GM21515 (cell line): ENCODE measurements at regions not wholly inside any gene's neighbourhood (a gene's known extent, or its start where the extent isn't known, plus 50 kb on each side); places are given as distances from the start of the nearest gene placed in this dataset.

Experiments used
- ATAC-seq: cut with Tn5 transposase; IDR thresholded peaks from one replicate; pipeline ENCODE4 v1.9.1; 2021; ENCODE audit not compliant: unreplicated experiment

DNA sequence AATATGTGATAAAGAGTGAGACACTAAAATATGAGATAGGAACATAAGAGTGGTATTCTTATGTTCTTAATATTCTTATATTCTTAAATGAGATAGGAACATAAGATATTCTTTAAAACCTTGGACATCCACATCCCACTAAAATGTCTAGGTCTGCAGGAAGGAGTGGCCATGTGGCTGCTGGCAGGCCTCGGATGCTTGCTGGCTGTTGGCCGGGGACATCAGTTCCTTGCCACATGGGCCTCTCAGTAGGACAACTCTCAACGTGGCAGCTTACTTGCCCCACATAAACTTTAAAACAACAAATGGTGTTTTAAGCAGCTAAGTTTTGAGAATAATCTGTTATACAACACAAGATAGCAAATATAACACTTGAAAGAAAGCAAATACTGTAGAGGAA lies 240.1 kb downstream of the CASP12 start:
- no peak for ATAC-seq

GRCh38 chr11:104657083-104657482 lies 241.2 kb downstream of the CASP12 start:
- ATAC-seq: no peak

DNA sequence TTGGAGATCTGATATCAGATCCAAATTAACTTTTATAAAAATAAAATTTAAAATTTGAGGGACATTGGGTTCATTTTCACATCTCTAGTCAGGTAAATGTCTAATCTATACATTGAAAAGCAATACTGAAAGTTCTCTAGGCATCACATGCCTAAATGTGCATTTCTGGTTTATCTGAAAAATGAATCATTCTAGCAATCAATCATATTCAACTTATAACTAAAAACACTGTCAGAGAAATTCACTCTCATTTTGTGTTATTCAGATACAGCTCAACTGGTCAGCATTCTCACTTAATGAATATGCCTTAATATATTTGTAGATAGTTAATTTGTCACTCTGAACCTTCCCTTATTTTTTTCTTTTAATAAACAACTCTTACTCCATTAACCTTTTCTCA lies 243.2 kb downstream of the CASP12 start:
- ATAC-seq: no peak

GRCh38 chr11:104654181-104654813 lies 244.0 kb downstream of the CASP12 start:
- ATAC-seq: no peak

GRCh38 chr11:104653407-104653806 lies 244.9 kb downstream of the CASP12 start:
- ATAC-seq: no peak

GRCh38 chr11:104652996-104653395 lies 245.3 kb downstream of the CASP12 start:
- ATAC-seq: no peak

GRCh38 chr11:104650234-104650633 lies 248.0 kb downstream of the CASP12 start:
- ATAC-seq: no peak

- ATAC-seq: no peak
These were observed 249.3 kb downstream of the CASP12 start for GRCh38 chr11:104649002-104649401.

GRCh38 chr11:104645261-104646222 lies 252.7 kb downstream of the CASP12 start:
- no peak for ATAC-seq

DNA sequence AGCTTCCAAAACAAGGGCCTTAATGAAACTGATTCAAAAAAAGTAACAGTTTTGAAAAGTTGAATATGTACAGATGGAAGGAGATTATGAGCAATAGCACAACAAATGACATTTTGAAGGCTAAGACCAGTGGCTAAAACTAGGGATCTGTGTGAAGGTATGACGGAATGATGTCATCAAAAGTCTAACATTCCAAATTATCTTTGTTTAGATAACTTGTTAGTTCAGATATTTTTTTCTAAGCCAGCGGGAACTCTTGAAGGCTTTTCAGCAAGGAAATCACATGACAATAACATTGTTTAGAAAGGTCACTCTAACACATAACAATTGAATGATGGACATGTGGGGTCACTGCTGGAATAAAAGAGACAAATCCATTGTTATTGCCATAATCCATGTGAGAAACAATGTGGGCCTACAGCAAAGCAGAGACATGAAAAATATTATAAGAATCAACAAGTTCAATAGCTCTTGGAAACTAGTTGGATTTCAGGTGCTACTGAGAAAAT lies 260.5 kb downstream of the CASP12 start:
- no peak for ATAC-seq

GRCh38 chr11:104633226-104633625 lies 265.0 kb downstream of the CASP12 start:
- no peak for ATAC-seq

GRCh38 chr11:104630352-104630751 lies 267.9 kb downstream of the CASP12 start:
- ATAC-seq: no peak

GRCh38 chr11:104625246-104625645 lies 273.0 kb downstream of the CASP12 start:
- ATAC-seq: no peak

GRCh38 chr11:104624021-104624420 lies 274.2 kb downstream of the CASP12 start:
- ATAC-seq: no peak

GRCh38 chr11:104623518-104623917 lies 274.7 kb downstream of the CASP12 start:
- no peak for ATAC-seq

DNA sequence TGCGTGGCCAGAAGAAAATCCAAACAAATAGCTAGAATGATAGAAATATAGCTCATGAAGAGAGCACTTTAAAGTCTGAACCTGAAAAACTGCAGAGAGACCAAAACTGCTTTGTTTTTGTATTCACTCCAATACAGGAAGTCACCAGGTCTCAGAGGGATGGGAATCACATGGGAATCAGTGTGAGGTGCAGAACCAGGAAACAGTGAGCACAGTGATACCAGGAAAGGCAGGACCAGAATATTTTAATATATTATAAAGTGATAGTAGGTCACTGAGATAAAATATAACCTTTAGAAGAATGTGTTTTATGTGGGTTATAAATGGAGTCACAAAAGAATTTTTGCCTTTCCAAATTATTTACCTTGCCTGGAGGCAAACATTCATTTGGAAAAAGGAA lies 277.3 kb downstream of the CASP12 start:
- ATAC-seq: no peak

DNA sequence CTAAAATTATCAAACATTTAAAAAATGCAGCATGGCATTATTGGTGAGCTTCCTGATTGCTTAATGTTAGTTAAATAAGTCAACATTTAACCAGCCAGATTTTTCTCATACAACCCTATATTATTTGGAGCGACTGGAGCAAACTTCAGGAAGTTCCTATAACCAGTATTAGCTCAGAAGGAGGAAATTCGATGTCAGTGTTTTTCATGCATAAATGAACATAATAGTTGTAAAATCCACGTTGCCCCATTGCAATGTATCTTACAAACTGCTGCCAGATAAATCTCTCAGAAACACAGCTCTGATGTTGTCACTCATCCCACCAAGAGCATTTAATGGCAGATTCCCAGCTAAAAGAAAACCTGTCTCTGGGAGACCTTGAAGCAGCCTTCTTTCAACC lies 278.5 kb downstream of the CASP12 start:
- ATAC-seq: no peak

DNA sequence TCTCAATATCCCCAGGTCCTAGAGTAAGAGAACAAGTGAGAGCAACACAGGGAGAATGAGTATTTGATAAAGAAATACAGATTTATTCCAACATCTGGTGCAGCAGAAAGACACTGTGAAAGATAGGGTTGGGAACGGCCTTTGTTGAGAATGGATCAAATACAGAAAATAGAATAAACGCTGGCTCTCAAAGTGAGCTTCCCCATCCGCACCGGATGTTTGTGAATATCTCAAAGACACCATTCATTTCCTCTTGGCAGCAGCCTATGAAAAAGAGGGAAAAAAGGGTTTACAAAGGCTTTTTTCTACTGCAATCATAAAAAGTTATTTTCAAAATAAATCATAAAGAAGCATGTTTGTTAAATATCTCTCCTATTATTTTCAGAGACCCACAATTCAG lies 279.3 kb downstream of the CASP12 start:
- no peak for ATAC-seq

DNA sequence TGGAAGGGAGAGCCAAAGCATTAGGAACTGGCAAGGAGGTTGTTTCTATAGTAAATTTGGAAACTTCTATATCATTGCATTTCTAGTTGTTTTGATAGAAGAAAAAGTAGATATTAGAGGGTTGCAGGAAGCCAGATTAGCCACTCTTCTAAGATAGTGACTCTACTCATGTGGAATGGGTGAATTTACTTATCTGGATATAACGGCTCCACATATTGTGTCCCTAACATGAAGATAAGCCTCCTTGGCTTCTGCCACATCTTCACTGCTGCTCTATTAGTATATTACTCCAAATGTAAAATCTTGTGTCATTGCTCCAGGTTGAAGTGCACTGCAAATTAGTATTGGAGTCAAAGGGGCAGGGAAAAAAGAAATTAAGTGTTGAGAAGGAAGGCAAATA lies 283.3 kb downstream of the CASP12 start:
- no peak for ATAC-seq

DNA sequence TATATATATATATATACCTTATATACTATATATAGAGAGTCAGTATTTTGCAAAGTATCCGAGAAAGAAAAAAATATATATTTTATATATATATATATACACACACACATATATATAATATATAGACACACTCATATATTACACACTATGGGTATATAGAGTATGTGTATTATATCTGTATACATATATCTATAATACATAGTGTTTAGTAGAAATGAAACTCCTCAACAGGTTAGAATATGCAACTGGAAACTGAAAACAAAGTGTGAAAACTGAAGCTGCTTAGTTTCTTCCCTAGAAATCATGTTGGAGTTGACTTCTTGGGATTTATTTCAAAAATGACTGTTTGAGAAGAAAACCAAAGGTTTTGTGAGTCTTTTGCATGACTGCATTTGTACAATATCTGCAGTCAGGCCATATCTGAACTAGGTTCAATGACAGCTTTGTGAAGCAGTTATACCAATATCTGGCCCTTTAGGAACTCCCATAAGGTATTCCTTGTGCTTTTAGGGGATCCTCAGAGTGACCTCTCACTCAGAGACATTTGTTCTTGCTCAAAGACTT lies 284.1 kb downstream of the CASP12 start:
- no peak for ATAC-seq

DNA sequence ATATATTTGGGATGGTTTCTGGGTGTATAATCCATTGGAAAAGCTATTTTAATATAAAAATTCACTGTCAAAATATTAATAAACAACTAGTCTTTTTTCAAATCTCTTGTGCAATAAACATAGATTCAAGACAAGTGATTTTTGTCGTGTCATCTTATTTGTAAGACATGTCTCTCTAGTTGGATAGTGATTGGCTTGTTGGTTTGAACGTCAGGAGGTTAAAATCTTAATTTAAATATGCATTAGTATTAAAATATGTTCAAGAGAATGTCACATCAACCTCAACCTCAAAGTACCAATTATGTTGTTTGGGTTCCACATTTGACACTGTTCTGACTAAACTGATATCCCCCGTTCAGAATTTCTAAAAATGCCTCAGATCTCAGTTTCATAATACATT lies 287.6 kb downstream of the CASP12 start:
- ATAC-seq: no peak
